Activated B cell treated with CpG ODN at 0.5 μM for 24 hours (primary cell): ENCODE measurements at regions not wholly inside any gene's neighbourhood (a gene's known extent, or its start where the extent isn't known, plus 50 kb on each side); places are given as distances from the start of the nearest gene placed in this dataset.

Source experiments
- ATAC-seq: fragments of 200-7000 bp; cut with Tn5 transposase; one replicate; pipeline ENCODE4 v1.10.0; 2021; ENCODE audit warnings: low read depth, mild to moderate bottlenecking, moderate library complexity
- CTCF ChIA-PET: fragments of 350-600 bp; sonication (Branson Sonifier 250); formaldehyde crosslinking; loops from one replicate; lab custom pipeline; 2021; ENCODE audit warnings: antibody characterized with exemption; lab: Charles Lee
- POLR2A ChIA-PET: fragments of 350-600 bp; sonication (Branson Sonifier 250); formaldehyde crosslinking; loops from one replicate; lab custom pipeline; 2021; ENCODE audit warnings: antibody characterized with exemption; lab: Charles Lee
- DNase-seq: peaks from one replicate; pipeline ENCODE4 v3.0.0; 2022
- H3K27ac Mint-ChIP-seq: one replicate; pipeline ENCODE4 v1.8.0; 2020; ENCODE audit warnings: mixed read lengths
- H3K27me3 Mint-ChIP-seq: one replicate; pipeline ENCODE4 v1.8.0; 2021; ENCODE audit warnings: mixed read lengths
- H3K36me3 Mint-ChIP-seq: one replicate; pipeline ENCODE4 v1.8.0; 2021; ENCODE audit warnings: low read depth, mixed read lengths
- H3K4me1 Mint-ChIP-seq: one replicate; pipeline ENCODE4 v1.8.0; 2021; ENCODE audit warnings: mixed read lengths
- H3K4me3 Mint-ChIP-seq: one replicate; pipeline ENCODE4 v1.8.0; 2020; ENCODE audit warnings: mild to moderate bottlenecking, mixed read lengths
- H3K9me3 Mint-ChIP-seq: one replicate; pipeline ENCODE4 v1.8.0; 2020; ENCODE audit warnings: mixed read lengths
- intact Hi-C: fragments of 100-400 bp; cut with micrococcal nuclease; formaldehyde crosslinking; loops from one replicate; pipeline ENCODE4 v1.15.1; 2024
- TF ChIP-seq, protein P1 (sequence below): fragments of 200-600 bp; IDR thresholded peaks from one replicate; pipeline ENCODE4 v1.8.0; 2022; ENCODE audit warnings: antibody characterized with exemption, mild to moderate bottlenecking

DNA sequence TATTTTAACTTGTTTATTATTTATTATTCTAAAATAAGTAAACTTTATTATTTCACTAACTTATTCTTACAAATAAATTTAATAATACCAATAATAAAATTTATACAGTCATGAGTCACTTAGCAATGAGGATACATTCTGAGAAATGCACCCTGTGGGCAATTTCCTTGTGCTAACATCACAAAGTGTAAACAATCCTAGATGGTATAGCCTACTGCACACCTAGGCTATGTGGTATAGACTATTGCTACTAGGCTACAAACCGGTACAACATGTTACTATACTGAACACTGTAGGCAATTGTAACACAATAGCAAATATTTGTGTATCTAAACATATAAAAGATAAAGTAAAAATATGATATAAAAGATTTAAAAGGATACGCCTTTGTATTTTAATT, 479.5 kb downstream of the EPHA5 start:
- DNase-seq (no peak), ATAC-seq (no peak)
- TF ChIP-seq, protein P1, sequence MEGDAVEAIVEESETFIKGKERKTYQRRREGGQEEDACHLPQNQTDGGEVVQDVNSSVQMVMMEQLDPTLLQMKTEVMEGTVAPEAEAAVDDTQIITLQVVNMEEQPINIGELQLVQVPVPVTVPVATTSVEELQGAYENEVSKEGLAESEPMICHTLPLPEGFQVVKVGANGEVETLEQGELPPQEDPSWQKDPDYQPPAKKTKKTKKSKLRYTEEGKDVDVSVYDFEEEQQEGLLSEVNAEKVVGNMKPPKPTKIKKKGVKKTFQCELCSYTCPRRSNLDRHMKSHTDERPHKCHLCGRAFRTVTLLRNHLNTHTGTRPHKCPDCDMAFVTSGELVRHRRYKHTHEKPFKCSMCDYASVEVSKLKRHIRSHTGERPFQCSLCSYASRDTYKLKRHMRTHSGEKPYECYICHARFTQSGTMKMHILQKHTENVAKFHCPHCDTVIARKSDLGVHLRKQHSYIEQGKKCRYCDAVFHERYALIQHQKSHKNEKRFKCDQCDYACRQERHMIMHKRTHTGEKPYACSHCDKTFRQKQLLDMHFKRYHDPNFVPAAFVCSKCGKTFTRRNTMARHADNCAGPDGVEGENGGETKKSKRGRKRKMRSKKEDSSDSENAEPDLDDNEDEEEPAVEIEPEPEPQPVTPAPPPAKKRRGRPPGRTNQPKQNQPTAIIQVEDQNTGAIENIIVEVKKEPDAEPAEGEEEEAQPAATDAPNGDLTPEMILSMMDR = no peak
- Mint-ChIP-seq H3K36me3 (no peaks in the 10 kb centered on the region), H3K4me3 (no peak overlapping the region), H3K4me1 (no peaks in the 10 kb centered on the region), H3K27ac (no peak overlapping the region), H3K27me3 (no peaks in the 10 kb centered on the region), H3K9me3 (peaks cover 4% of the 10 kb centered on the region)
- intact Hi-C loops = no loop called here
- ChIA-PET CTCF (no interaction called here), POLR2A (no interaction called here)

DNA sequence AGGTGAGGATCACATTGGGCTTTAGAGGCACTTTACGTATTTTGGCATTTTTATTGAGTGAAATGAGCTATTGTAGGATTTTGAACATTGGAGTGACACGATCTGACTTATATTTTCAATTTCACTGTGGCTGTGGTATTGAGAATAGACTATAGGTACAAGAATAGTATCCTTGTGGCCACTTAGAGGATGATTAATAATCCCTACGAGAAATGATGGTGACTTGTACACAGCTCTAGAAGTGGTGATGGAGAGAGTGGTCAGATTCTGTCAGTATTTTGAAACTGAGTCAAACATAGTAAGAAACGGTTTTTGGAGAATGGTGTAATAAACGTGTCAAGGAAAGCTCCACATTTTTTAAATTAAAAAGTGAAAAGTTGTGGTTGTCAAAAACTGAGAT, 494.7 kb downstream of the EPHA5 start:
- Mint-ChIP-seq H3K27ac (no peak overlapping the region), H3K9me3 (no peaks in the 10 kb centered on the region), H3K27me3 (no peaks in the 10 kb centered on the region), H3K4me3 (no peak overlapping the region), H3K4me1 (no peaks in the 10 kb centered on the region), H3K36me3 (no peaks in the 10 kb centered on the region)
- ATAC-seq (no peak), DNase-seq (no peak)
- CTCF ChIA-PET = no interaction called here
- intact Hi-C loops = no loop called here
- TF ChIP-seq, protein P1 = no peak
- POLR2A ChIA-PET = no interaction called here

DNA sequence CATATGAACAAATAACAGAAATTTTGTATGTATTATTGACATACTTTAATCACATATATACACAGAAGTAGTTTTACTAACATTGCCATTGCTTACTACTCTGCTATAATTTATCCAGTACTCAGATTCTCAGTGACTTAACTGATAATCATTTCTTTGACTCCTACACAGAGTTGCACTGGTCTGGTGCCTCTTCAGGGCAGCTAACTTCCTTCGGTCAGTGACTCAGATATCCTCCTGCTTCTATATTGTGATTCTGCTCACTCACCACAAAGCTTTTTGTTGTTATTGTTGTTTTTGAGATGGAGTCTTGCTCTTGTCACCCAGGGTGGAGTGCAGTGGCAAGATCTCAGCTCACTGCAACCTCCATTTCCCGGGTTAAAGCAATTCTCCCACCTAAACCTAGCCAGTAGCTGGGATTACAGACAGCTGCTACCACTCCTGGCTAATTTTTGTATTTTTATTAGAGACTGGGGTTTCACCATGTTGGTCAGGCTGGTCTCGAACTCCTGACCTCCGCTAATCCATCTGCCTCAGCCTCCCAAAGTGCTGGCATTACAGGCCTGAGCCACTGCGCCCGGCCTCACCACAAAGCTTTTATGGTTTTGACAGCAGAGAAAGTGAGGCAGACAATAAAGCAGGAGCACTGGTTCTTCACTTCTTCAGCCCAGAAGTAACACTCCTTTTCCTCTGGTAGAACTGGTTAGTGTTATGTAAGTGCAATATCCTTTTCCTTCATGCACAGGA, 499.3 kb downstream of the EPHA5 start:
- Mint-ChIP-seq H3K9me3 (no peaks in the 10 kb centered on the region), H3K27ac (no peak overlapping the region), H3K4me3 (no peak overlapping the region), H3K27me3 (no peaks in the 10 kb centered on the region), H3K4me1 (no peaks in the 10 kb centered on the region), H3K36me3 (no peaks in the 10 kb centered on the region)
- intact Hi-C loops = no loop called here
- CTCF ChIA-PET = interaction anchor here (0.7 kb wide), 1 partner anchor 390 kb away, joined by 3 read pairs; no protein-coding TSS in a partner anchor
- TF ChIP-seq, protein P1 = no peak
- POLR2A ChIA-PET = no interaction called here
- DNase-seq (no peak), ATAC-seq (no peak)

DNA sequence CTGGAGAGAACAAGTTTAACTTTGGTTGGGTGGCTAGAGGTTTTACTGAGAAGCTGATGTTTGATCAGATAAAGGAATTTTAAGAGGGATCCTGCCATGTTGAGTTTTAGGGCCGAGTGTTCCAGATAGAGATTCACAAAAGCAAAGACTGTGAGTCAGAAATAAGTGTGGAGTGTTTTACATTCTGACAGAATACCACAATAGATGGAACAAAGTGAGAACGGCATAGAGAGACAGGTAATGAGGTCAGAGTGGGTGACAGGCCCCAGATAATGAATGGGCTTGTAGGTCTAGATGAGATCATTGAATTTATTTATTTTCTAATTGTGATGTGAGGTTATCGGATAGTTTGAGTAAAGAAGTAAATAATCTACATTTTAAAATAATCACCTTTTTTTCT, 502.6 kb downstream of the EPHA5 start:
- DNase-seq (no peak), ATAC-seq (no peak)
- H3K4me1 Mint-ChIP-seq = no peaks in the 10 kb centered on the region
- H3K4me3 Mint-ChIP-seq = no peak overlapping the region
- H3K27ac Mint-ChIP-seq = no peak overlapping the region
- TF ChIP-seq, protein P1 = no peak
- CTCF ChIA-PET = no interaction called here
- no peaks in the 10 kb centered on the region for H3K27me3 Mint-ChIP-seq
- intact Hi-C loops = no loop called here
- POLR2A ChIA-PET = no interaction called here
- H3K36me3 Mint-ChIP-seq = no peaks in the 10 kb centered on the region
- H3K9me3 Mint-ChIP-seq = no peaks in the 10 kb centered on the region

DNA sequence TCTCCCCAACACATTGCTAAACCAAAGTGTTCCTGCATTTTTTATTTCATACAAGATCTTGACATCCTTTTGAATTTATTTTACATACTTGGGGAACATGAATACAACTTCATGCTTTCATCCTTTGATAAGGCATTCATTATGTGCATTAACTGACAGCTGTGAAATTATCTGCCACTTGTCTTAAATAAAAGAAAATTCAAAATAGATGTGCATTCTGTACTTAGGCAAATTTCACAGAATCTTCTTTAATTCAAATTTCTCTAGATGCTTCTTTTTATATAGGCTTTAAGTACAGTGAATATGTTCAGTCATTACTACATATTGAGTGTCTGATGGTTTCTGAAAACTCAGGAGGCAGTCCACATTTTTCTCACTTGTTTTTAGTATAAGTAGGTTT, 518.1 kb downstream of the EPHA5 start:
- Mint-ChIP-seq H3K36me3 (no peaks in the 10 kb centered on the region), H3K9me3 (peaks cover 9% of the 10 kb centered on the region), H3K4me1 (no peaks in the 10 kb centered on the region), H3K4me3 (no peak overlapping the region), H3K27me3 (no peaks in the 10 kb centered on the region), H3K27ac (no peak overlapping the region)
- POLR2A ChIA-PET = no interaction called here
- intact Hi-C loops = no loop called here
- TF ChIP-seq, protein P1 = no peak
- ATAC-seq (no peak), DNase-seq (no peak)
- CTCF ChIA-PET = interaction anchor here (0.5 kb wide), 1 partner anchor 464 kb away, joined by 3 read pairs; no protein-coding TSS in a partner anchor
